GM21515 (cell line): ENCODE measurements at regions not wholly inside any gene's neighbourhood (a gene's known extent, or its start where the extent isn't known, plus 50 kb on each side); places are given as distances from the start of the nearest gene placed in this dataset.

Source experiments
- ATAC-seq: cut with Tn5 transposase; IDR thresholded peaks from one replicate; pipeline ENCODE4 v1.9.1; 2021; ENCODE audit not compliant: unreplicated experiment

DNA sequence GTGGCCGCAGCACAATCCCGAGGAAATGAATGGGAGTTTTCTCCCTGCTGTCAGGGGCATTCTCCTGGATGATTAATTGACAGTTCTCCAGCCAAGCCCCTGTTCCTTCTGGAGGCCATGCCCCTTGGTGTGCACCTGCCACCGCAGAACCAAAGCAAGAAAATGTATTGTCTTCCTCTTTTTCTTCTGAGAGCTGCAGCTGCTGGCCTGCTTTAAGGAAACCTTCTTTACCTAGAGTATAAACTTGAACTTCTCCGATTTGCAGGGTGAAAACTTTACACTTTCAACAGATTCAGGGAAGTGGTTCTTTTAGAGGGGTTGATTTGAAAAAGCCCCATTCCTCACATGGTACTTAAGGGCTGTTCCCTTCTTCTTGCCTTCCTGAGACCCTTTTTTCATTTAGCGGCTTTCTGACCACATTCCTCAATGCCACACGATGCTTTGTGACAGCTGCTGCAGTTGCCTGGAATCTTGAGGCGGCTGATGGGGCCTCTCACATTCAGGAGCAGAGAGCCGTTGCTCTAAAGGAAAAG lies 402.8 kb downstream of the TXNL1 start:
- ATAC-seq = peak; percentile 78

DNA sequence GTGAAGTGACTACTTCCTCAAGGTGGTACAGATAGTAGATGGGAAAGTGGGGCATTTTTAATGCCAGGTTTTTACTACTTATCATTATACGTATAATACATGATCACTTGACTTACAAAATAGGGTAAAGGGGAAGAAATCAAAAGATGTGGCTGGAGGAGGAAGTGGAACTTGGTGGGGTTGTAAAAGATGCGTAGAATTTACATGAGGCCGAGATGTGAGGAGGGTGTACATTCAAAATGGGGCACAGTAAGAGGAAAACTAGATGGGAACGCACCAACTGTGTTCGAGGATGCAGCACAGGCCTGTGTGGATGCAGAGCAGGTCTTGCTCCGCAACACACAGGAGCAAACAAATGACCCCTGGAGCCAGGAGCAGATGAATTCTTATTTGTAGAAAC lies 403.3 kb downstream of the TXNL1 start:
- no peak for ATAC-seq

- ATAC-seq = no peak
Measured at GRCh38 chr18:56233595-56233994, 404.8 kb downstream of the TXNL1 start.

GRCh38 chr18:56226025-56226424 lies 412.4 kb downstream of the TXNL1 start:
- no peak for ATAC-seq

DNA sequence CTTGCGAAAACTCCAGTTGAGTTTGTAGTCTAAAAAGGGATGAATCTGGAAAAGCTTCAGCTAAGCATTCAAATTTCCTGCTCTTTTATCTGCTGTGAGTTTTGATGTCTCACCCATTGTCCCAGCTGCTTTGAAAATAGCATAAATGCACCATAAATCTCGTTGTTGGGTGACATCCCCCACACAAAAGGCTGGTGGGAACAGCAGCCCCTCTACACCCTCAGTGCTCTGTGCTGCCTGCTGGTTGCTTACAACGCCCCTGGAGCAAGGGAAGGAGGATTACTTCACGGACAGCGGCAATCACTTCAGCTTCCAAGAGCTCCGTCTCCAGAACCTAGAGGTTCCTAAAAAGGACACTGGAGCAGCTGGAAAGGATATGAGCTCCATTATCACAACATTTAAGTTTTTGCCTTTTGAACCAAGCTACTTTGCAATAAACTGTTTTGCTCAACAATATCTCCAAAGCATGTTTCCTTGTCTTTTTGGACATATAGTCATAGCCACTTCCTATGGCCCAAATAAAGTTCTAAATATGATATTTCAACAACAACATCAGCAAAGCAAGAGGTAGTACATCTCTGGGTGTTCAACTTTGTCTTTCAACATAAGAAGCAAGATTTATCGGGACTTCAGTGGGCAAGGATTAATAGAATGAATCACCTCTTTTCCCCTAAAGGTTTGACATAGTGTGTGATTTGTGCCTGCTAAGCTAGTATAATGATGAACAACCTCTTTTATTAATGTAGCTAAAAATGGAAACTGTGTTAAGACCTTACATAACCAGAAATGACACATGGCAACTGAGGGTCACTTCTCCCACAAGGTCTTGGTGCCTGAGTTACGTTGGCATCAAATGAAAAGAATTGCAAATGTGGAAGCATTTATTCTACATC lies 413.5 kb downstream of the TXNL1 start:
- ATAC-seq = no peak

DNA sequence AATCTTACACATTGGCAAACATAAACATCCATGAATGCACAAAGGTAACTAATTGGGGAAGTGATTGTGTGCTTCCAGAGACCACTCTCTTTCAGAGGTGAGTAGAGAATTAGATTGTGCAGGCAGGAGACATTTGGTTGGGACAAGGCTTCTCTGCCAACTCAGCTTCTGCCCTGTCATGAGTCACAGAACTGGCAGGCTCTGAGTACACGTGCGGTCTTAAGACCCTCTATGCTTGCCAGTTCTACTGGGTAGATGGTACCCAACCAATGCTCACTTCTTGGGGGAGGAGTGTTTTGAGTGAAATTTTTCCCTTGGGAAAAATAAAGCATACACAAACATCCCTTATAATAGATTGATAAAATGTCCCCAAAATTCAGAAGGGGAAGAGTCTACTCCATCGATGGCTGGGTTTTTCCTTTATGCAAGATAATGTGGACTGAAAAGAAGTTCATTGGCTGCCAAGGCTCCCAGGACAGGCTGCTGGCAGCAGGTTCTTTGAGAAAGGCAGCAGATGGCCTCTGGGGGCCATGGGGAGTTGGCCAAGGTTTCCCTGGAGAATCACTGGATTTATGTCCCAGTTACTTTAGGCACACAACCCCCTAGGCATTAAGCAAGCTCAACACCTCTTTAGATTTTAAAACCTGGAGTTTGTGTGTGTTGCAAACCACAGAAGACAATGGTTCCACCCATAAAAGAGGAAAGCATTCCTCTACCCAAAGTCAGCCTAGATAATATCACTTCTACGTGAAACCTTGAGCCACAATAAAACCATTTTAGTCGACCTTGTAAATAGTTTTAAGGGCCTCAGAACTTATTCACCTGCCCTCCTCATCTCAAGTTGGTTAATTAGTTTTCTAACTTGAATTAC lies 417.0 kb downstream of the TXNL1 start:
- ATAC-seq = no peak

DNA sequence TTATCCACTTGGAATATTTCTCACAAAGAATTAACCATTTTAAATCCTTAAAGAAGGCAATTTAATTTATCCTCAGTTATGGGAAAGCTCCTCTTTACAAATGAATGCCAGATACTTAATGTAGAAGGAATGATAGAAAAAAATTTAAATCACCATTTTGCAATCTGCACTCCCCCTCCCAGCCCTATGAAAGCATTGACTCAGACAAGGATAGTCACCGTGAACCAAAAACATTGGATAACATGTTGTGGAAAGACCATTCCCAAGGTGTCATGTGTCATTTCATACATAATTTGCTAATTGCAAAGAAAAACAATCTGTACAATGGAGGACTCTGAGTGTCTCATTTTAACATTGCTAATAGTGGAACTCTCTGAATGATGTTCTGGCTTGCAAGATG lies 421.0 kb downstream of the TXNL1 start:
- no peak for ATAC-seq

DNA sequence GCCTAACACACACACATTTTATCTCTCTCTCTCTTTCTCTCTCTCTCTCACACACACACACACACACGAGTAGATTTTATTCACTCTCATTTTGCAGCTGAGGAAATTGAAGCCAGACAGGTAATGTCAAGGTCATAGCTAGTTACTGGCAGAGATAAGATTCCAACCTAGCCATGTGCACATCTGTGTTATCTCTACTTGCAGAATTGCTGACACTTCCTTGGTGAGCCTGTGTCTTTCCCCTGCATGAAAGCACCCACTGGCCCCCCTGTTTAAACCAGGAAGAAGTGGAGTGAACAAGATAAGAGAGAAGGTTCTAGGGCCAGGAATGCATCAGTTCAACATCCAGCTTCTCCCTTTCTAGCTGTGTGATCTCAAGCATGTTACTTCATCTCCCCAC lies 423.7 kb downstream of the TXNL1 start:
- ATAC-seq = no peak

GRCh38 chr18:56210520-56210919 lies 427.9 kb downstream of the TXNL1 start:
- ATAC-seq = no peak

DNA sequence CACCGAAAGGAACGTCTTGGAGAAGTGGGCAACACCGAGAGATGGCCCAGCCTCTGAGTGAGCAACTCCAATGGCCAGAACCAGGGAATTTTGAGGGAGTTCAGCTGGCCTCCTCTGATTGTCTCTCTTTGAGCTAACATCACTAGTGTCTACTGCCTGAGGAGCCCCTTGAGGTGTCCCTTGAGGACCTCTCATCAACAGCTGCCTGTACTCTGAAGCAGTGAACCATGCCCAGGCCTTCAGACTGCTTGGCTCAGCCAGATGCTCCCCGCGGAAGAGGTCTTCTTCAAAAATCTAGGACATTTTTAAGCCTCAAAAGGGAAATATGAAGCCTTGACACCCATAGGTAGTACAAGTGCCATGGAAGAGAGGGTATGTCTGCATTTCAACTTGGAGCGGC lies 430.4 kb downstream of the TXNL1 start:
- ATAC-seq = no peak

DNA sequence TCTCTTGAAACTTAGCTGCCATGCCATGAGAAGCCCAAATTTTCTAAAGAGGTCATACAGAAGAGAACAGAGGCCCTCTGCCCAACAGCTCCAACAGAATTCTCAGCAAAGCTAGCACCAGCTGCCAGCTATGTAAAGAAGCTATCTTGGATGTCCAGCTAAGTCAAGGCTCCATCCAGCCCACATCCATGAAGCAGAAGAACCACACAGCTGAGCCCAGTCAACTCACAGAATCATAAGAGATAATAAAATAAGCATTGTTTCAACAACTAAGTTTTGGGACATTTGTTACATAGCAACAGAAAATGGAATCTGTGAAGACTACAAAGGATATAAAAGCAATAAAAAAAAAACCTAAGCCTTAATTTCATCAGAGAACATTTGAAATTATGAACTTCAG lies 434.3 kb downstream of the TXNL1 start:
- ATAC-seq = no peak

GRCh38 chr18:56202678-56203077 lies 435.7 kb downstream of the TXNL1 start:
- no peak for ATAC-seq

DNA sequence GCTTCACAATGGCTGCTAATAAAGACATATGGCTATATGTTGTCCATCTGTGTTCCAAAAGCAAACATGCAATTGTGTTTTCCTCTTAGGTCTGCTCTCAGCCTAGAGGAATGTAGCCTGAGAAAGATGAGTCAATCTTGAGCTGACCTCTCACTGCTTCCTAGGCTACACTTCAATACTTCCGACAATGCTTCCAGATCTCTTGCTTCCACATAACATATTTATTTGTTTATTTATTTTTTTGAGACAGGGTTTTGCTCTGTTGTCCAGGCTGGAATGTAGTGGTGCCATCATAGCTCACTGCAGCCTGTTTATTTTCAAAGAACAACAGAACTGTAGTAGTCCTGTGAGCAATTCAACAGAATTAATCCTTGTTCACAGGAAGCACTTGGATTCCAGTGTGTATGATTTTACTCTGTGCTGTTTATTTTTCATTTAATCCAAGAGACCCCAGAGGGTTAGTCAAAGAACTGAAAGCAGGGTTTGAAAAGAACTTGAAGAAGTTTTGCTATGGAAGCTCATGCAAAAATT lies 437.9 kb downstream of the TXNL1 start:
- no peak for ATAC-seq

DNA sequence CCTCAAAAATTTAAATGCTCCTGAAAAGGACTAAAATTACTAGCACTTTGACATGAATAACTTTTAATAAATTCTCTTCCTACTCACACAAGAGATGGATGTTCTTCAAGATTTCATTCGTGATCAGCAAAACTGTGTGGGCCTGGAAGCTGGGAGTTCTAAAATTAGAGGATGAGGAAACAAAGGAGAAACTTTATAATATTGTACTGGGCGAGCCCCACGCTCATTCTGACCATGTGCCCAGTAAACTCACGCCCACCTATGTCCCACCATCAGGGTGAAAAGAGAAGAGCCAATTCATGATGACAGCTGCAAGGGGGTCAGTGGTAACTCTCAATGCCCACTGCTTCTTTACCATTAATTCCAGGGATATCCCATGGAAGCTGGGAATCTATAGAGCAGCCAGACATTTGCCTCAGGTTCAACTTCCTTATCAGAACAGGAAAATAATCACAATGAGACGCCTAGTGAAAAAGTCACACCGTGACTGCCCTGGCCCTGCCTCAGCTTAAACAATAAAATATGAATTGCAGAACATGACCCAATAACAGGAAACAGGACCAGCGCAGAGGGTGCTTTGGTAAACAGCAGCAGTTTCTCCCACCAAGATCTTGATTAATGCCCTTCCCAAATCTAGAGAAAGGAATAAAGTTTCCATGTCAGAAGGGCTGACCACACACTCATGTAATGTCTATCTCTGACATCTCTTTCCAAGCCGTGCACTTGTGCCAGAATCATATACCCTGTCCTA lies 438.6 kb downstream of the TXNL1 start:
- no peak for ATAC-seq

DNA sequence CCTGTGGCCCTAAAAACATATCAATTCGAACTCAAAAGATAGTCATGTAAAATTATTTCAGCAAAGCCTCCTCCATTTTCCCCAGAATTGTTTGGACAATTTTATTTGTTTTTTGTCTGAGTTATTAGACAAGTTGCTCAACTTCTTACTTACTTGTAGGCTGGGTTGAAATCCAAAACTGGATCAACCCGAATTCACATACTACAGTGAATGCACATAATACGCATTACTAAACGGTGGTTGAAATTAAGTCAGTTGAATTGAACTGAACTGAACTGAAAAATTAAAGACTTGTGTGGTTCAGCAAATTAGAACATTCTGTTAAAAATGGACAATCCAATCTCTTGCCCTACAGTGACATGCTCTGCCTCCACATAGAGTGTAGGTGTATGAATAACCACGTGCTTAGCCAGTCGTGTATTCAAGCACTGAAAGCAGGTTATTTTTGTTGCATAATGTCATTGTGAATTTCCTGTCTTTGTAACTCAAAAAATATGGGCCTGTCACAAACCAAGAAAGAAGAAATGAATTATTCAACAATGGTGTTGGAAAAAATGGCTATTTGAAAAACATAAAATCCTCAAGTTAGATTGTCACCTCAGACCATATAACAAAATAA lies 441.0 kb downstream of the TXNL1 start:
- no peak for ATAC-seq

GRCh38 chr18:56196495-56197225 lies 441.7 kb downstream of the TXNL1 start:
- no peak for ATAC-seq

DNA sequence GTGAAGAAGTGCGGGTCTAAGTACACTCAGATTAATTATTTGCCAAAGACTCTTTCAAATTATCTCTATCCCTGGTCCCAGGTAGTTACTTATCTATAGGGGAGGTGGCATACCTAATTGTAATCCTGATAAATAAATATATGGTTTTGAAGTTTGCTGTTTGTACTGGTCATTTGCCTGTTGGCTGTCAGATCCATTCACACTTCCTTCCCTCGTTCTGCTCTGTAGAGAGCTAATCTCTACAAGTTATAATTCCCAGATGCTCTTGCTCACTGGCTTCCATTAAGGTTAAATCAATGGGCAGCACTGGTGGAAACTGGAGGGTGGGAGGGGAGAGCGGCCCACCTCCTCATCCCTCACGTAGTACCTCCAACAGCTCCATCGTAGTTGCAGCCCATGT lies 447.1 kb downstream of the TXNL1 start:
- ATAC-seq = no peak

DNA sequence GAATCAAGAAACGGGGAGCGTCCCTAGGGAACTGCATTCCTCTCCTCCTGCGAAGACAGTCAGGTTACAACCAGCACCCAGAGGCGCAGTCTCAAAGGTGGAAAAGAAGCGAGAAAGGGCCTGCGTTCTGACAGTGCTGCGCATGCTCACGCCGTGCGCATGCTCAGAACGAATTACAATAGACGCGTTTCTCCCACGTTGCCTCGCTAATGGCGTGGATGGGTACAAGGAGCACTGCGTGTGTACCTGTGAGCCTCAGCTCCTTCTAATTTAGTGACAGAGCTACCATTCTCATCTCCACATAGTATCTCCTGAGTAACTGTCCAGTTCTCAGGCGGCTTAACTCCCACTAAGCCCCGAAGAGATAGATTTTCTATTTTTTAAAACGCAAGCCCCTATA lies 448.8 kb downstream of the TXNL1 start:
- no peak for ATAC-seq

DNA sequence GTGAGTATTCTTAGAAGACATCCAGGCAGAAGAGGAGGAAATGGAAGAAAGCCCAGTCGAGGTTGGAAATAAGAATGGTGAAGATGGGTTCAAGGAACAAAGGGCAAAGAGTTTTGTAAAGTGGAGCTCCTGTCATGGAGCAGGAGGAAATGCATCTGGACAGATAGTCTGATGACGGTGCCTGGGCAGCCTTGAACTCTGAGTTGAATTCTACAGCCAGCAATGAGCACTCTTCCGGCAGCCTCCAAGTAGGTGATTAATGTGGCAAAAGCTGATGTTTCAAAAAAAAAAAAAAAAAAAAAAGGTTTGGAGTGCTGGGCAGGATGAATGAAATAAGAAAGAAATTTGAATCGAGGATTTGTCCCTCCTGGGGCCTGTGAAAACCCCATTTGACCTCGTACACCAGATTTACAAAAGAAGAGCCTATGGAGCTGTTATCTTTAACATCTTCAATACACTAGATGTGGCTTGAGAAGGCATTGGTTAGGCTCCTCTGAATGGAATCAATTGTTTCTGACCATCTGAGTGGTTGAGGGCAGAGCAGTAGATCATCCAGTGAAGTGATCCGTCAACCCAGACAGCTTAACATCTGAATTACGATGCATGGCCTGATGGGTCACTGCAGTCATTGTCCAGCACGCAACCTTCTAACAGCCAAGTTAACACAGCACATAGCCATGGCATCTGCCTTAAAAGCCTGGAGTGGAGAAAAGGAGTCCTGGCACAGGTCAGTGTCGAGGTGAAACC lies 449.7 kb downstream of the TXNL1 start:
- no peak for ATAC-seq
